Femur (tissue), 1 donor: ENCODE measurements at regions not wholly inside any gene's neighbourhood (a gene's known extent, or its start where the extent isn't known, plus 50 kb on each side); places are given as distances from the start of the nearest gene placed in this dataset.
A peak's percentile ranks its signal among the peaks of the same experiment; 100 is the strongest.
"Not testable (repeated sequence)": the region's sequence is repeated elsewhere in the genome, so short reads cannot be mapped to it uniquely, and the experiment has no call there.

Source experiments
- DNase-seq: peaks from one replicate; pipeline ENCODE4 v3.0.0-alpha.2; 2017

GRCh38 chr1:243074224-243074623 lies 180.9 kb downstream of the CEP170 start:
- DNase-seq: not testable (repeated sequence)

- DNase-seq: not testable (repeated sequence)
Measured at GRCh38 chr1:243067056-243067455, 188.0 kb downstream of the CEP170 start.

GRCh38 chr1:243061965-243062364 lies 193.1 kb downstream of the CEP170 start:
- DNase-seq: not testable (repeated sequence)

DNA sequence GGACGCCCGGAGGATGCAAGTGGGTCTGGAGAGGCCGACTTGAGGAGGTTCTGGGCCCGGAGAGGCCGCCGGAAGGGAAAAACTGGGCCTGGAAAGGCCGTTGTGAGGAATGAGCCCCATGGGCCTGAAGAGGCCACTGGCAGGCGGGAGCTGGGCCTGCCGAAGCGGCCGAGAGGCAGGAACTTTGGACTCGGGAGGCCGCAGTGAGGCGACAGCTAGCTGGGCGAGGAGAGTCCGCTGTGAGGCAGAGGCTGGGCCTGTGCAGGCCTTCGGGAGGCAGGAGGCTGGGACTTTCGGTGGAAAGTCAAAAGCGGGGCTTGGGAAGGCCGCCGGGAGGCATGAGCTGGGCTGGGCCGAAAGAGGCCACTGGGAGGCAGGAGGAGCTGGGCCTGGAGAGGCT lies 199.6 kb downstream of the CEP170 start:
- DNase-seq: not testable (repeated sequence)

DNA sequence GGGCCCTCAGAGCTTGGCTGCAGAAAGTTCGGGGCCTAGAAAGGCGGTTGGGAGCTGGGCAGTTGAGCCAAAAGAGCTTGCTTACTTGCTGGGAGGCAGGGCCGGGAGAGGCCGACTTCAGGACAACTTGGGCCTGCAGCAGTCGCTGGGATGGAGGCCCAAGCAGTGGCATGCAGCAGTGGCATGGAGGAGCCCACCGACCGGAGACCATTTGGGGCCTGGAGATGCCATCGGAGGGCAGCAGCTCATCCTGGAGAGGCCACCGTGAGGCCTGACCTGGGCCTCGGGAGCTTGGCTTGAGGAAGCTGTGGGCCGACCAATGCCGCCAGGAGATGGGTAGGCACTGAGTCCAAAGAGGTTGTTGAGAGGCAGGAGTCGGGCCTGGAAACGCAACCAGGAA lies 200.0 kb downstream of the CEP170 start:
- not testable (repeated sequence) for DNase-seq

DNA sequence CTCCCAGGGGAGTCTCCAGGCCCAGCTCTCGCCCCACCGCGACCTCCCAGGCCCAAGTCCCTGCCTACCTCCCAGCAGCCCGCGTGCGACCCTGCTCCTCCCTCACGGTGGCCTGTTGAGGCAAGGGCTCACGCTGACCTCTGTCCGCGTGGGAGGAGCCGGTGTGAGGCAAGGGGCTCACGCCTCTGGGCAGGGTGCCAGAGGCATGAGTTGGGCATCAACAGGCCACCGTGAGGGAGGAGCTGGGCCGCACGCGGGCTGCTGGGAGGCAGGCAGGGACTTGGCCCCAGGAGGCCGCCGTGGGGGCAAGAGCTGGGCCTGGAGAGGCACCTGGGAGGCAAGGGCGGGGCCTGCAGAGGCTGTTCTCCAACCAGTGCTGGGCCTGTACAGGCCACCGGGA lies 200.4 kb downstream of the CEP170 start:
- DNase-seq: not testable (repeated sequence)

GRCh38 chr1:243053048-243053447 lies 202.0 kb downstream of the CEP170 start:
- not testable (repeated sequence) for DNase-seq

- DNase-seq: not testable (repeated sequence)
Measured at GRCh38 chr1:243050613-243051012, 204.5 kb downstream of the CEP170 start.

- DNase-seq: not testable (repeated sequence)
Measured at GRCh38 chr1:243049716-243050115, 205.4 kb downstream of the CEP170 start.

GRCh38 chr1:243021365-243021764 lies 233.7 kb downstream of the CEP170 start:
- not testable (repeated sequence) for DNase-seq

DNA sequence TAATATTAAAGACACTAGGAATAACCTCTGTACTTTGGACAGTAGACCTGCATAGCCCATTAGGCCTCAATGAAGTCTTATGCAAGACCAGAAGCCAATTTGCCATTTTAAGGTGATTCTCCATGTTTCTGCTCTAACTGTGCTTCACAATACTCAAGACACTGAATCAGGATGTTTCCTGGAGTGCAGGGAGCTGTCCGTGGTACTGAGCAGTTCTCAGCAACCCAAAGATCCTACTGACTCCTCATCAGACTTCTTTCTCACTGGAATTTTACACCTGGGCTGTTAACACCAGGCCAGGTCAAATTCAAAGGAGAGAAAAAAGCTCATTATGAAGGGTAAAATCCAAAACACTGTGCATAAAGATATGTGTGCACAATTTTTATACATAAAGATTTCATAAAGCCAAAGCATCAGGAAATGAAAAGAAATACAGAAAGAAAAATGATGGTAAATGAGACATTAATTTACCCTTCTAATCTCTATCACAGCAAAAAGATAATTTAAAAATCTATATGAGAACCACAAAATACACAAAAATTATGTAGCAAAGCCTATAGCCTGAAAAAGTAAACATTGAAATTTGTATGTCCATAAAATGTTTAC lies 235.9 kb downstream of the CEP170 start:
- DNase-seq: not testable (repeated sequence)

GRCh38 chr1:243010719-243011118 lies 244.4 kb downstream of the CEP170 start:
- DNase-seq: not testable (repeated sequence)

GRCh38 chr1:243001003-243001402 lies 254.1 kb downstream of the CEP170 start:
- not testable (repeated sequence) for DNase-seq

DNA sequence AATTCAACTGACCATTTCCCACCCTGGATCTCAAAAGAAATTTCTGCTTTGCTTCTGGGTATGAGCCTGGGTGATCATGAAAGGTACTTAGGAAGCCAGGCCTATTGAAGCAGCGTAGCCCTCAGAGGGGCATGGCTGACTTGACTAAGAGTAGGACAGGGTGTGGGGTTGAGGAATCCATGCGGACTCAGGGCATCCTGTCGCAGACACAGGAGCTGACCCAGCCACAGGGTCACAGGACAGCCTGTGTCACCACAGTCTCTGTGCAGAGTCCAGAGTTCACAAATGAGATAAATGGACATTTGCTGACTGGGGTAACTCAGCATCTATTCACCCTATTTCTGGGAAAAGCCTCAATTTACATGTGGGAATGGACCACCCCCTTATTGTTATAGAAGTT lies 262.3 kb downstream of the CEP170 start:
- DNase-seq: not testable (repeated sequence)

GRCh38 chr1:242985096-242985495 lies 270.0 kb downstream of the CEP170 start:
- not testable (repeated sequence) for DNase-seq

- not testable (repeated sequence) for DNase-seq
Measured at GRCh38 chr1:242973341-242973740, 281.7 kb downstream of the CEP170 start.

- DNase-seq: no peak
Measured at GRCh38 chr1:242966892-242967291, 288.2 kb downstream of the CEP170 start.

DNA sequence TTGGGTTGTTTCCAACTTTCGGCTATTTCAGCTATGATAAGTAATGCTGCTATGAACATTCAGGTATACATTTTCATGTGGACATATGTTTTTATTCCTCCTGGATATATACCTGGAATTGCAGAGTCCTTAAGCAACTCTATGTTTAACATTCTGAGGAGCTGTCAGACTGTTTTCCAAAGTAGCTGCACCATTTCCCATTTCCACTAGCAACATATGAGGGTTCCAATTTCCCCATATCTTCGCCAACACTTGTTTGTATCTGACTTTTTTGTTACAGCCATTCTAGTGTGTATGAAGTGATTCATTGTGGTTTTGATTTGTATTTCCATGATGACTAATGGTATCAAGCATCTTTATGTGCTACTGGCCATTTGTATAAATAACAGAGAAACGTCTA lies 295.7 kb downstream of the CEP170 start:
- not testable (repeated sequence) for DNase-seq

DNA sequence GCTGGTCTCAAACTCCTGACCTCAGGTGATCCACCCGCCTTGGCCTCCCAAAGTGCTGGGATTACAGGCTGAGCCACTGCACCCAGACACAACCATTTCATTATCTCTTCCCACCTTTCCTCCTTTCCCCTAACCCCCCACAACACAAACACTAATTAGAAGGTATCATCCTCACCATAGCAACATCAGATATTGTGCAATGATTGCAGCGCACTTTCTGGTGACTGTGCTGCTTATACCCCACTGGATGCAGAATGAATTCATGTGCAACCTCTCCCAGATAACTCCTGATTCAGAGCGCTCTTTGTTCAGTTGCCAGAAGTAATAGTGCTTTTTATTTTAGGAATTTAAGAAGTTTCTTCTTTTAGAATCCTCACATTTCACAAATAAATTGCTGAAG lies 300.1 kb downstream of the CEP170 start:
- not testable (repeated sequence) for DNase-seq

- DNase-seq: no peak
Measured at GRCh38 chr1:242946206-242946605, 308.9 kb downstream of the CEP170 start.

DNA sequence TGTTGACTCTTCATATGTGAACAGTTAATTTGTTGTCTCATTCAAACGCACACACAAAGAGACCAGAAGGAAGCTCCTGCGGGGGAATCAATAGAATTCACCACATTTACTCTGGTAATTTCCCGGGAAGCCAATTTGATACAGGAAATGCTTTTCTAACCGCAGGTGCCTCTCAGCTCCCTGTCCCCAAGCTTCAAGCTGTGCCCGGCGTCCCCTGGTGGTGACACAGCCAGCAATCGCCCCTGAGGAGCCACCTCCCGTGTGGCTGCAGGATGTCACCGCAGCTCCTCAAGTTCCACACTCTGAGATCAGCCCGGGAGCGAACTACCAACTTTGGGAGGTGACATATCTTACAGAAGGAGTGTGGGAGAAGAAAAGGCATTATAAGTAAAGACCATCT lies 318.4 kb downstream of the CEP170 start:
- DNase-seq: not testable (repeated sequence)

DNA sequence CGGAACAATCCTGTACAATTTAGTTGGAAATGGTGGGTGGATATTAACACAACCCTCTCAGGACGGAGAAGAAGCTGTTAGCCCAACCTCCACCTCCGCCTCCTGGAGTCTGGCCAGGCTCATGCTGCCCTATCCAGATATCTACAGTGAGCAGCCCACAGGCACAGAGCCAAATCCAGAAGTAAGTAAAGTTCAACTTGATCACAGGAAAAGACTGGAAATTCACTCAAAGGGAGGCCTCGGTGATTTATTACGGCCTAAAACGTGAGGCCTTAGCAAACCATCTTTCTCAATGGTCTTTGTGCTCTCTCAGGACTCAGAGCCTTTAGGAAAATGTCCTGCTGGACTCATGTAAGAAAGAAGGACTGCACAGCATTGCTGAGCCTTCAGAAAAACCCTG lies 330.4 kb downstream of the CEP170 start:
- DNase-seq: peak; percentile 65

DNA sequence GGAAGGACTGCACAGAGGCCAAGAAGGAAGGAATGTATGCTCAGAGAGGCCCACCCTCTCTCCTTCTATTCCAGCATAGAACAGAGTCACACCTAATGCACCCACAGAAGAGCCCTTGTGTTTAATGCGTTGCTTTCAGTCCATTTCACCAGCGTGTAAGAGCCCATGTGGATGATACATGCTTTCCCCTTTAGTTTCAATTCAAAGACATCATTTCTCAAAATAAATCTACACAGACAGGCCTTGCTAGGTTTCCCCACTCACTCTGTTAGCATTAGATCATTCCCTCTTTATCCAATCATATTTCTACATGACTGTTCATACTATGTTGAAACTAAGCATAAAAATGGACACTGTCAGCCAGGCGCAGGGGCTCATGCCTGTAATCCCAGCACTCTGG lies 331.5 kb downstream of the CEP170 start:
- not testable (repeated sequence) for DNase-seq

DNA sequence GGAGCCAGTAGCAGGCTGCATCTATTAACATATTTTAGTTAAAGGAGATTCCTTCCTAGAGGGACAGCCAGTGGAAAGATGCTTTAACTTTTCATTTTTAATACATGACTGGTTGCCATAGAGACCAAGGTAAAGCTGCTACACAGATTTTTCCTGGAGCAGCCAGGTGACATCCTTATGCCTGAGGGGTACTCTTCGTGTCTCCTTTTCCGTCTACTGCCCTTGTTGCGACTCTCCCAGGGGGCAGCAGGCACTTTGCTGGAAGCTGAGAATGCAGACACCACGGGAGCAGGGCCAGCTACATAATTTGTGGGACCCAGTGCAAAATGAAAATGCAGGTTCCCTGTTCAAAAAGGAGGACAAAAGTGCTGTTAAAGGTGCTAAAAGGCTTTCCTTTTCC lies 340.4 kb downstream of the CEP170 start:
- DNase-seq: not testable (repeated sequence)

GRCh38 chr1:242912855-242913254 lies 342.2 kb downstream of the CEP170 start:
- DNase-seq: not testable (repeated sequence)
